Ovary (tissue), 7 donors: ENCODE measurements at regions not wholly inside any gene's neighbourhood (a gene's known extent, or its start where the extent isn't known, plus 50 kb on each side); places are given as distances from the start of the nearest gene placed in this dataset.

Experiments
- DNase-seq, 5 donors: peaks; one replicate each; pipeline ENCODE4 v3.0.0-alpha.2; 2019 to 2020
- H3K27ac ChIP-seq, 2 donors: fragments of 200-600 bp; one replicate each; pipeline versions ENCODE4 v1.5.1 to v1.8.0; 2019 to 2022
- H3K27me3 ChIP-seq: fragments of 200-600 bp; one replicate; pipeline ENCODE4 v1.8.0; 2022
- H3K36me3 ChIP-seq: fragments of 200-600 bp; sonication (generic); one replicate; pipeline ENCODE4 v1.5.1; 2019
- H3K4me1 ChIP-seq: one replicate; pipeline ENCODE4 v1.8.1; 2013; ENCODE audit warnings: mild to moderate bottlenecking, moderate library complexity; ENCODE audit not compliant: insufficient read depth
- H3K4me3 ChIP-seq: fragments of 200-600 bp; sonication (generic); one replicate; pipeline ENCODE4 v1.5.1; 2017
- H3K9me3 ChIP-seq, 2 donors: fragments of 200-600 bp in 1 of 2; sonication (generic) in 1 of 2; one replicate each; pipeline versions ENCODE4 v1.5.1 to v1.8.1; 2013 to 2019; ENCODE audit warnings: mild to moderate bottlenecking in 1 of 2, moderate library complexity in 1 of 2
- CTCF ChIP-seq, 3 donors: fragments of 450-650 bp in 2 of 3; fragments of 200-600 bp in 1 of 3; IDR thresholded peaks; one replicate each; pipeline versions ENCODE4 v1.5.1 to v1.8.0; 2016 to 2022; ENCODE audit warnings: antibody characterized with exemption in 3 of 3, mild to moderate bottlenecking in 1 of 3
- EP300 ChIP-seq: sonication (generic); formaldehyde crosslinking; IDR thresholded peaks from one replicate; pipeline ENCODE4 v1.6.1; 2017; ENCODE audit warnings: antibody characterized with exemption
- POLR2A ChIP-seq: fragments of 450-650 bp; IDR thresholded peaks from one replicate; pipeline ENCODE4 v1.6.1; 2017; ENCODE audit warnings: antibody characterized with exemption, mild to moderate bottlenecking, moderate library complexity
- whole genome bisulfite sequencing, 3 donors: extraction: QIAGEN DNeasy Blood & Tissue Kit in 1 of 3; methylation state at CpG; one replicate each; pipeline versions ENCODE4 v1.1.5 to v1.1.7; 2013 to 2017; 5-methylcytosine and 5-hydroxymethylcytosine counted together
- intact Hi-C, 4 donors: fragments of 100-400 bp; cut with DNase I; formaldehyde crosslinking; loops; one replicate each; pipeline versions ENCODE4 v1.11.0 to v1.15.1; 2022 to 2023
- donor health status: DM: no; HTN: no; CAD: no; lungs with moderate emphysema.
- donor health status: DM: no; HTN: no; CAD: no.
- donor health status: Bipolar disorder and iron deficiency.
- donor health status: DM: no; HTN: no; CAD: no.
- donor health status: DM: yes; HTN: yes; CAD: no.

- H3K27me3 ChIP-seq: no peaks in the 10 kb centered on the region
- intact Hi-C loops: no loop called here
Measured at GRCh38 chr6:73943411-73943810, 247.4 kb downstream of the CD109 start.

GRCh38 chr6:73942592-73943186, 246.7 kb downstream of the CD109 start:
- Histone ChIP-seq H3K27ac (no peak overlapping the region), H3K27me3 (no peaks in the 10 kb centered on the region), H3K4me1 (no peaks in the 10 kb centered on the region), H3K4me3 (no peak overlapping the region), H3K36me3 (no peaks in the 10 kb centered on the region), H3K9me3 (no peaks in the 10 kb centered on the region)
- intact Hi-C loops: no loop called here
- TF ChIP-seq CTCF (IDR thresholded peaks at IDR 0.05) (no peak), EP300 (no peak), POLR2A (no peak)
- DNase-seq: no peak
- WGBS, 3 donors: 79 to 89% (median 82%) methylated on average over 3 of the region's 3 CpGs

More at GRCh38 chr6:73943411-73943810, 247.4 kb downstream of the CD109 start:
- DNase-seq: no peak
- H3K27ac ChIP-seq: no peak overlapping the region
- 81 to 89% (median 88%) methylated on average over 1 of the region's 1 CpG for WGBS, 3 donors
- no peak overlapping the region for H3K4me3 ChIP-seq
- TF ChIP-seq POLR2A (no peak), EP300 (no peak), CTCF (IDR thresholded peaks at IDR 0.05) (no peak)
- H3K9me3 ChIP-seq: no peaks in the 10 kb centered on the region
- no peaks in the 10 kb centered on the region for H3K4me1 ChIP-seq
- H3K36me3 ChIP-seq: no peaks in the 10 kb centered on the region

DNA sequence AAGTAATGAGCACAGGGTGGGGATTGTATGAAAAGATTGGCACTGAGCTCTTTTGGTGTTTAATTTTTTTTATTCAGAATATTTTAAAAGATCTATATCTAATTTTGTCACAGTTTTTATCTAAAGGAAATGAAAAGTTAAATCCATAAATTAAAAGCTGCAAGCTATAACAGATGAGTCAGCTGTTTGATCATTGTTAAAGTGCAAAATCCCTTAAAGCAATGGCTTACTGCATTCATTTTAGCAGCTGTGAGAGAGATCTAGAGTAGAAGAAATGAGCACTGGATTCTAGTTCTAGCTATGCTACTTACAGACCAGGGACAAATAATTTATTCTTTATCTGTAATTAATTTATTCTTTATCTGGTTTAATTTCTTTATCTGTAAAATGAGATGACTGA, 245.9 kb downstream of the CD109 start:
- no peak overlapping the region for H3K4me3 ChIP-seq
- no peak for DNase-seq
- no peaks in the 10 kb centered on the region for H3K36me3 ChIP-seq
- no peak overlapping the region for H3K27ac ChIP-seq
- no peaks in the 10 kb centered on the region for H3K4me1 ChIP-seq
- intact Hi-C loops: no loop called here
- TF ChIP-seq CTCF (IDR thresholded peaks at IDR 0.05) (no peak), POLR2A (no peak), EP300 (no peak)
- H3K27me3 ChIP-seq: no peaks in the 10 kb centered on the region
- peaks cover 0 to 2% of the 10 kb centered on the region in 2 donors for H3K9me3 ChIP-seq

DNA sequence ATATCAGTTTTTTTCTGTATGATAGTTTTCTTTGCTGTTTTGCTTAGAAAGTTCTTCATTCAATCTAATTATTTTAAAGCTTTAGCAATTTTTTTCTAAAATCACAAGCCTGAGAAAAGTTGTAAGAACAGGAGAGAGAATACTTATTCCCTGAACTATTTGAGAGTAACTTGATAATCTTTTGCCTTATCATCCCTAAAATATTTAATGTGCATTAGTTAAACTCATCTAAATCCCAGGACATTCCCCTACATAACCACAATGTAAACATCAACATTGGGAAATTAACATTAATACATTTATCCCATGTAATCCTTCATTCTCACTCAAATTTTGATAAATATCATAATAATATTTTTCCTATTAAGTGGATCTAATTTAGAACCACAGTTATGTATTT, 241.8 kb downstream of the CD109 start:
- no peak for DNase-seq
- Histone ChIP-seq H3K9me3 (peaks cover 0 to 2% of the 10 kb centered on the region in 2 donors), H3K4me1 (no peaks in the 10 kb centered on the region), H3K36me3 (no peaks in the 10 kb centered on the region), H3K27me3 (no peaks in the 10 kb centered on the region), H3K4me3 (no peak overlapping the region), H3K27ac (no peak overlapping the region)
- TF ChIP-seq POLR2A (no peak), CTCF (IDR thresholded peaks at IDR 0.05) (no peak), EP300 (no peak)
- intact Hi-C loops: no loop called here

DNA sequence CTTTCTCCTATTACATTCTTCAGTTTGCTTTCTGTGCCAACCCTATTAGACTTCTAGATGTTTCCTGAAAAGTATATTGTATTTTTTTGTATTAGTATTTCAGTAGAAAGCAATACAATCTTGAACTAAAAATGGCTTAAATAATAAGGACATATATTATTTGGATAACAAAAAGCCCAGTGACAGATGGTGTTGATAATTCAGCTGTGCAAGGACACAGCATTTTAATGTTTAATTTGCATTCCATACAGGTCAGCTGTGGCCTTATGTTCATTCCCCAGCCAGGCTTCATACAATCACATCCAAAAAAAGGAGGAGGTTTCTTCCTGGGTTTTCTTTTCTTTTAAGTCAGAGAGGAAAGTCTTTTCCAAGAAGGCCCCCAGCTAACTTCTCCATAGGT, 236.9 kb downstream of the CD109 start:
- TF ChIP-seq CTCF (IDR thresholded peaks at IDR 0.05): no peak
- H3K4me1 ChIP-seq: no peaks in the 10 kb centered on the region
- intact Hi-C loops: no loop called here
- no peak for DNase-seq
- no peaks in the 10 kb centered on the region for H3K27me3 ChIP-seq
- H3K4me3 ChIP-seq: no peak overlapping the region
- peaks cover 0 to 2% of the 10 kb centered on the region in 2 donors for H3K9me3 ChIP-seq
- H3K27ac ChIP-seq: no peak overlapping the region
- no peaks in the 10 kb centered on the region for H3K36me3 ChIP-seq
